ENCODE measurements at regions not wholly inside any gene's neighbourhood (a gene's known extent, or its start where the extent isn't known, plus 50 kb on each side); places are given as distances from the start of the nearest gene placed in this dataset.

DNA sequence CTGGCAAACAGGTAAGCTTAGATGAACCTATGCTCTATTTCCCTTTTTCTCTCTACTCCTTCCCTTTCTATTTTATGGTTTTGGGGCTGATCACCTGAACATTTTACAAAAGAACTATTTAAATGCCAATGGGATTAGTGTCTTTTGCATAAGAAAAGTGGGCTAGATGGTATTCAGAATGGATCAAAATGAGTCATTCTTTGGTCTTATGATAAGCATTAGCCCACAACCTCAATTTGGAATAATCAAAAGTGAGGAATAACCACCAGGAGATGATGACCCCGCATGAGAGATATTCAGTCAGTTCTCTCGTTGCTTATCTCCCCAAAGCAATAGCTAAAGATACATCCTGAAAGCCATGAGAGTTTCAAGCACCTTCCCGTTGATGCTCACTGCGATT is 399.0 kb upstream of the CADM1 start:
- no peaks in the 10 kb centered on the region for H3K36me3 ChIP-seq (ENCODE audit: control insufficient read depth, insufficient read depth, low read length)
- H3K4me1 ChIP-seq (ENCODE audit: control insufficient read depth, insufficient read depth, low read length): peaks cover 13% of the 10 kb centered on the region
- H3K9ac ChIP-seq (ENCODE audit: low read depth, low read length): no peak overlapping the region
- H3K27me3 ChIP-seq (ENCODE audit: control insufficient read depth, insufficient read depth, low read length): no peaks in the 10 kb centered on the region
- no peak overlapping the region for H3K4me3 ChIP-seq (ENCODE audit: low read depth, low read length)
- H3K9me3 ChIP-seq (ENCODE audit: control insufficient read depth, insufficient read depth, low read length): no peaks in the 10 kb centered on the region

DNA sequence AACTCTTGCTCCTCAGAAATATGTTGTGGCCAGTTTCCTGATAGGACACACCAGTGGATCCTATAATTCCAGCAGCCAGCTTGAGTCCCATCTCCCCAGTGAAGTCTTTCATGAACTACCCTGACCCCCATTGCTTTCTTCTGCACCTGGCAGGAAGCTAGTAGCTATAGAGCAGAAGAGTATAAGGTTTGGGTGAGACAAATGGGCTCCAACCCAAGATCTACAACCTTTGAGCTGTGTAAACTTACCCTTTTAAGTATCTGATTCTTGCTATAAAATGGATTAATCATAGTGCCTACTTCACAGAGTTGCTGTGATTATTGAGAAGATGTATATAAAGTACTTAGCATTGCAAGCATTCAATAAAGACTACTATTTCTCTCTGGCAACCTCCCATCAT is 396.9 kb upstream of the CADM1 start:
- Histone ChIP-seq H3K9me3 (ENCODE audit: control insufficient read depth, insufficient read depth, low read length) (no peaks in the 10 kb centered on the region), H3K27me3 (ENCODE audit: control insufficient read depth, insufficient read depth, low read length) (no peaks in the 10 kb centered on the region), H3K9ac (ENCODE audit: low read depth, low read length) (no peak overlapping the region), H3K36me3 (ENCODE audit: control insufficient read depth, insufficient read depth, low read length) (no peaks in the 10 kb centered on the region), H3K4me1 (ENCODE audit: control insufficient read depth, insufficient read depth, low read length) (peaks cover 13% of the 10 kb centered on the region), H3K4me3 (ENCODE audit: low read depth, low read length) (no peak overlapping the region)

DNA sequence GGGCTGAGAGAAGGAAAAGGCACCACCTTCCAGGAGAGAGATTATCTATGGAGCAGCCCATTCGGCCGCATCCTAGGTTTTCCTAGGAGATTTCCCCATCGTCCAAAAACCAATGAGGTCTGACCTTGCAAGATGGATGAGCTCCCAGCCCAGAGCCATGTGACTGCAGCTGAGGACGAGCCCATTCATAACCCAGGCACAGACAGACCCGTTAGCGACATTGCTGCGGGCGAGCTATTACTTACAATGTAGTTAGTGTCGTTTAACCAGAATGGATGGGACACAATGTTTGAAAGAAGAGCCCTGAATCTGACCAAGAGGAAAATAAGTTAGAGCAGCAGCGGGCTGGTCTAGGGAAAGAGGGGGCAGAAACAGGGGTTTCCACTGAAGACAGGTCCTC is 395.9 kb upstream of the CADM1 start:
- Histone ChIP-seq H3K36me3 (ENCODE audit: control insufficient read depth, insufficient read depth, low read length) (no peaks in the 10 kb centered on the region), H3K4me1 (ENCODE audit: control insufficient read depth, insufficient read depth, low read length) (peaks cover 13% of the 10 kb centered on the region), H3K27me3 (ENCODE audit: control insufficient read depth, insufficient read depth, low read length) (no peaks in the 10 kb centered on the region)

DNA sequence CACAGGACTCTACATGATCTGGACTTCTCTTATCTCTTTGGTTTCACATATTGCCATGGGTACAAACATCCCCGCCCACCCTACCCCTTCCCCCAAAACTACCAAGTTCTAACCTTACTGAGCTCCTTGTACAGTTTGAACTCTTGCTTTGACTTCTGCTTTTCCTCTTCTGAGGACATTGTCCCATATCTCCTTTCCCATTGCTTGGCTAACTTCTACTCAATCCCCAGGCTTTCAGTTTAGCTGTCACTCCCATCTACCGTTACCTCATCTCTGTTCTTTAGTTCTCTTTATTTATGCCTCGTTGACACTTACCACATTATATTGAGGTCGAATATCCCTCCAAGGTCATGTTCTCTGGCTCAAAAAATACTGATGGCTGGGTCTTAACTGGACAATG is 393.5 kb upstream of the CADM1 start:
- no peak overlapping the region for H3K9ac ChIP-seq (ENCODE audit: low read depth, low read length)
- H3K36me3 ChIP-seq (ENCODE audit: control insufficient read depth, insufficient read depth, low read length): no peaks in the 10 kb centered on the region
- no peaks in the 10 kb centered on the region for H3K4me1 ChIP-seq (ENCODE audit: control insufficient read depth, insufficient read depth, low read length)
- no peaks in the 10 kb centered on the region for H3K9me3 ChIP-seq (ENCODE audit: control insufficient read depth, insufficient read depth, low read length)
- H3K4me3 ChIP-seq (ENCODE audit: low read depth, low read length): no peak overlapping the region
- peaks cover 2% of the 10 kb centered on the region for H3K27me3 ChIP-seq (ENCODE audit: control insufficient read depth, insufficient read depth, low read length)

More for the DNA sequence above, 395.9 kb upstream of the CADM1 start:
- H3K9me3 ChIP-seq (ENCODE audit: control insufficient read depth, insufficient read depth, low read length): no peaks in the 10 kb centered on the region
- H3K9ac ChIP-seq (ENCODE audit: low read depth, low read length): no peak overlapping the region
- H3K4me3 ChIP-seq (ENCODE audit: low read depth, low read length): no peak overlapping the region

DNA sequence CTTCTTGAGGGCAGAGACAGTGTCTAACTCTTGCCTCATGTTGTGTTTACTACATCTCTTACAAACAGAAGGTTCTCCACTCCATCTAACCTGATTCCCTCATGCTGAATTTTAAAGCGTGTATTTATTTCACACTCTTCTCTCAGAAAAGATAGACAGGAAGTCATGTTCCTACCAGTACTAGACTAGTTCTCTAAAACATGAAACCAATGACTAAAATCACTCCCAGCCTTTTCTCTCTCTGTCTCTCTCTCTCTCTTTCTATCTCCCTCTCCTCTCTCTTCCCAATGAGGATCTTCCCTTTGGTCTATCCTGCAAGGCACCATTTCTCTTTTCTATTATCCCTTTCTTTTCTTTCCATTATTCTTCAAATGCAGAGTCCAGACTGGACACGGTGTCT is 391.9 kb upstream of the CADM1 start:
- no peaks in the 10 kb centered on the region for H3K36me3 ChIP-seq (ENCODE audit: control insufficient read depth, insufficient read depth, low read length)
- no peak overlapping the region for H3K9ac ChIP-seq (ENCODE audit: low read depth, low read length)
- H3K4me3 ChIP-seq (ENCODE audit: low read depth, low read length): no peak overlapping the region
- H3K27me3 ChIP-seq (ENCODE audit: control insufficient read depth, insufficient read depth, low read length): peaks cover 2% of the 10 kb centered on the region
- H3K9me3 ChIP-seq (ENCODE audit: control insufficient read depth, insufficient read depth, low read length): no peaks in the 10 kb centered on the region
- H3K4me1 ChIP-seq (ENCODE audit: control insufficient read depth, insufficient read depth, low read length): no peaks in the 10 kb centered on the region

DNA sequence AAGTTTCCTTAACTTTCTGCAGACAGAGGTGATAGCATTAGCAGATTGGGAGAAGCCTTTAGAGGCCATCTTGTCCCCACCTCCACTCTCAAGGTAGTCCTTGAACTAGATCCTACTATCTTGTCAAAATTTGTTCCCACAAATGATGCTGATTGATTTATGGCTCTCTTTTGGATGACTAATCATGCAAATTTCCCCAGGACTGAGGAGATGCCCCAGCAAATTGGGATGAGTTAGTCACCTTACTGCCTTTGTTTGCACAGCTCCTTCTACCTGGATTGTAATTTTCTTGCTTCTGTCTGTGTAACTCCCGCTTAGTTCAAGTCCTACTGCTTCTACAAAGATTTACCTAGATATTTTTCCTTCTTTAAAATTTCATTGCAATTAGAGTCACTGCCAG is 391.4 kb upstream of the CADM1 start:
- H3K9ac ChIP-seq (ENCODE audit: low read depth, low read length): no peak overlapping the region
- no peak overlapping the region for H3K4me3 ChIP-seq (ENCODE audit: low read depth, low read length)
- no peaks in the 10 kb centered on the region for H3K4me1 ChIP-seq (ENCODE audit: control insufficient read depth, insufficient read depth, low read length)
- no peaks in the 10 kb centered on the region for H3K36me3 ChIP-seq (ENCODE audit: control insufficient read depth, insufficient read depth, low read length)
- peaks cover 2% of the 10 kb centered on the region for H3K27me3 ChIP-seq (ENCODE audit: control insufficient read depth, insufficient read depth, low read length)
- no peaks in the 10 kb centered on the region for H3K9me3 ChIP-seq (ENCODE audit: control insufficient read depth, insufficient read depth, low read length)

DNA sequence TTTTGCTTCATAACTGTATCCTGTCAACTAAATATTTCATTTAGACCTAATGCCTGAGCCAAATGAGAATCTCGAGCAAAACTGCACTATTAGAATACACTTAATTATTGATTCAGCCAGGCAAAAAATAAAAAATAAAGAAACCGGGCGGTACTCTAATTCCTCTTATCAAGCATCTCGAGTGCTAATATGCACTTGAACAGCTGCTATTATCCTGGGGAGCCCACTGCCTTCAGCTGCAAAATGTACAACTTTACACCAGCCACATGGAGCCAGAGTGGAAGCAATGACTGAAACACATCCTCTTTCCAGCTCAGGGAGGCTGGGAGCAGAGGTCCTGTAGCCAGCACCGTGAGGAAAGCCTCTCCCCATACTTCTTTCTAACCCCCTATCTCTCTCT is 390.0 kb upstream of the CADM1 start:
- Histone ChIP-seq H3K4me3 (ENCODE audit: low read depth, low read length) (no peak overlapping the region), H3K27me3 (ENCODE audit: control insufficient read depth, insufficient read depth, low read length) (peaks cover 2% of the 10 kb centered on the region), H3K4me1 (ENCODE audit: control insufficient read depth, insufficient read depth, low read length) (no peaks in the 10 kb centered on the region), H3K36me3 (ENCODE audit: control insufficient read depth, insufficient read depth, low read length) (no peaks in the 10 kb centered on the region), H3K9ac (ENCODE audit: low read depth, low read length) (no peak overlapping the region), H3K9me3 (ENCODE audit: control insufficient read depth, insufficient read depth, low read length) (no peaks in the 10 kb centered on the region)

DNA sequence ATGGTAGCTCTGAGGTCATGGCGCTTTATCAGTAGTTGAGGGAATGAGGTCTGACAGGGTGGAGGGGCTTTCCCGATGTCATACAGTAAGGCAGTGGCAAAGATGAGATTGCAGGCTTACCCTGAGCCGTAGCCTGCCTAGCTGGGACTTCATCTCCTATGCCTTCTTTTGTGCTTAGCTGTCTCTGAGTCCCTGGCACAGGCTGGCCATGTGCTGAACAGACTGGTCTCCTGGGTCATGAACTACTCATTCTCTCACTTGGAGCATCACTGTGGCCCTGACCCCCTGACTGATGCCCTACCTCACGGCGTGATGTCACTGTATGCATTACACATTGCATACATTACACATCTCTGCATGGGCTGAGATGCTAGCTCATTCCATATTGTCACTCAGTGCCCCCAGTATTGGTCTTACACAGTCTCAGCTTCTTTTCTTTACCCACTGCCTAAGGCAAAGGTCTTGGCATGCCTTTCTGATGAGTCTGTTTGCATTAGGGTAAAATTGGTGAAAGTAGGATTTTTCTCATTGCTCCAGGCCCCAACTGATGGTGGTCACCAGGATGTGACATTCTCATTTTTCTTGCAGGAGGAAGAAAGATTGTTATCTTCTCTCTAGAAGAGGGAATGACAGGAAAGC is 389.4 kb upstream of the CADM1 start:
- no peak overlapping the region for H3K4me3 ChIP-seq (ENCODE audit: low read depth, low read length)

DNA sequence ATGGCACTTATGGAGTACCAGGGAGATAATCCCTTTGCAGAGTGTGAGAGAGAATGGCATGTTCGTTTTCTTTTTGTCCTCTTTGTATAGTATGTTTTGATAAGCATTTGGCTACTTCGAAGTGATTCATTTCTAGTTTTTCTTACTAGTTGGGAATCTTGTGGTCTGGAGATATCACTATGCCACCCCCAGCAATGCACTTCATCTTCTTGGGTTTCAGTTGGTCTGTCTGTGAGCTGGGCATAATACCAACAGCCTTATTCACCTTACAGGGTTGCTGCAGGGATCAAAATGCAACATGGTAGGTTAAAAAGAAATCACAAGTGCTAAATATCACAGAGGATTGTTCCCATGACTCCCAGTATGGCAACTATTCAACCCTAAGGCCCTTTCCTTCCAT is 387.8 kb upstream of the CADM1 start:
- no peaks in the 10 kb centered on the region for H3K4me1 ChIP-seq (ENCODE audit: control insufficient read depth, insufficient read depth, low read length)
- peaks cover 2% of the 10 kb centered on the region for H3K27me3 ChIP-seq (ENCODE audit: control insufficient read depth, insufficient read depth, low read length)
- no peaks in the 10 kb centered on the region for H3K36me3 ChIP-seq (ENCODE audit: control insufficient read depth, insufficient read depth, low read length)
- H3K4me3 ChIP-seq (ENCODE audit: low read depth, low read length): no peak overlapping the region
- no peak overlapping the region for H3K9ac ChIP-seq (ENCODE audit: low read depth, low read length)
- no peaks in the 10 kb centered on the region for H3K9me3 ChIP-seq (ENCODE audit: control insufficient read depth, insufficient read depth, low read length)

More for the DNA sequence above, 389.4 kb upstream of the CADM1 start:
- Histone ChIP-seq H3K36me3 (ENCODE audit: control insufficient read depth, insufficient read depth, low read length) (no peaks in the 10 kb centered on the region), H3K27me3 (ENCODE audit: control insufficient read depth, insufficient read depth, low read length) (peaks cover 2% of the 10 kb centered on the region), H3K9ac (ENCODE audit: low read depth, low read length) (no peak overlapping the region), H3K4me1 (ENCODE audit: control insufficient read depth, insufficient read depth, low read length) (no peaks in the 10 kb centered on the region), H3K9me3 (ENCODE audit: control insufficient read depth, insufficient read depth, low read length) (no peaks in the 10 kb centered on the region)

DNA sequence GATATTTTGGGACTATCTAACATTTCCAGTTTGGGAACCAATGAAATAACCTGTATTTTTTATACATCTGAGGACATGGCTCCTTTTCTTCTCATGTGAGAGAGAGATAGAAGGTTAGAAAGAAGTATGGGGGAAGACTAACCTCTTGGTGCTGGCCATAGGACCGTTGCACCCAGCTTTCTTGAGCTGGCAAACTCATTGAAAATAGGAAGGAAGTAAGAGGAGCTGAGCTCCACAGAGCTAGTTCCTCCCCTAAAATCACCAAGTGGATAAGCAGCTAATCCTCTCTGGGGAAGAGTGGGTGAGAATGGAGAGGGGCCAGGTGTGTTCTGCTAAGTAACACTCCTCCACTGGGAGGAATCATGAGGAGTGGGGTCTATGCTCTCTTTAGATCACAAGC is 387.4 kb upstream of the CADM1 start:
- Histone ChIP-seq H3K9me3 (ENCODE audit: control insufficient read depth, insufficient read depth, low read length) (no peaks in the 10 kb centered on the region), H3K36me3 (ENCODE audit: control insufficient read depth, insufficient read depth, low read length) (no peaks in the 10 kb centered on the region), H3K4me1 (ENCODE audit: control insufficient read depth, insufficient read depth, low read length) (no peaks in the 10 kb centered on the region), H3K4me3 (ENCODE audit: low read depth, low read length) (no peak overlapping the region), H3K9ac (ENCODE audit: low read depth, low read length) (no peak overlapping the region), H3K27me3 (ENCODE audit: control insufficient read depth, insufficient read depth, low read length) (peaks cover 2% of the 10 kb centered on the region)

DNA sequence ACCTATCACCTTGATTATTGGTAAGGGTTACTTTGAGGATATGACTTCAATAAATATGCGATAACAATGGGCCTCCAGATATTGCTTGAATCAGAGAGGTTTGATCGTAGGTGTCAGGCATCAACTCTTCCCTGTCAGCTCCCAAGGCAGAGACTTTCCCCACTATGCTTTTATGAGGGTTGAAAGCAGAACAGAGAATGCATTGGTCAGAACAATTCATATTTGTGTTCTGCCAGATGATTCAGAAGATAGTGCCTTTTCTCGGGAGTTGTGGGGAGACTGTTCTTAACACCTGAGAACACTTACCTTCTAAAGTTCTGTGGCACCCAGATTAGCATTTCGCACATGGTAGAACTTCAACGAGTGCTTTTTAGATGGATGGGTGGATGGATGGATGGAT is 386.3 kb upstream of the CADM1 start:
- H3K9me3 ChIP-seq (ENCODE audit: control insufficient read depth, insufficient read depth, low read length): no peaks in the 10 kb centered on the region
- H3K4me1 ChIP-seq (ENCODE audit: control insufficient read depth, insufficient read depth, low read length): no peaks in the 10 kb centered on the region
- H3K4me3 ChIP-seq (ENCODE audit: low read depth, low read length): no peak overlapping the region

DNA sequence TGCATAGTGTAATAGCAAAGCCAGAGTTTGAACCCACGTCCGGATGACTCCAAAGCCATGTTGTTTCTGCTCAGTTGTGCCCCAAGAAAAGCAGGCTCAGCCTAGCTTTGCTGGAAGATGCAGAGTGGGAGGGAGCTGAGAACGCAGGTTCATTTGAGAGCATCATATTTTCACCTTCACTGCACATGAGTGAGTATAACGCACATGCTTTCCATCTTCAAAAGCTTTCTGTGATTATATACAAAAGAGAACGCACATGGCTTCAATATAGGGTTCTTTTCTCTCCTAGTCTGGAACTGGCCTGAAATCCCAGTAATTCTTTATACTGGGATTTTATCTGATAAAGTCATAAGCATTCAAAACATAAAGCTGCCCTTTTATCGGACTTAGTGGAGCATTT is 385.5 kb upstream of the CADM1 start:
- H3K4me3 ChIP-seq (ENCODE audit: low read depth, low read length): no peak overlapping the region

More for the DNA sequence above, 386.3 kb upstream of the CADM1 start:
- H3K36me3 ChIP-seq (ENCODE audit: control insufficient read depth, insufficient read depth, low read length): no peaks in the 10 kb centered on the region
- no peak overlapping the region for H3K9ac ChIP-seq (ENCODE audit: low read depth, low read length)
- H3K27me3 ChIP-seq (ENCODE audit: control insufficient read depth, insufficient read depth, low read length): peaks cover 6% of the 10 kb centered on the region

More for the DNA sequence above, 385.5 kb upstream of the CADM1 start:
- H3K9me3 ChIP-seq (ENCODE audit: control insufficient read depth, insufficient read depth, low read length): no peaks in the 10 kb centered on the region
- no peak overlapping the region for H3K9ac ChIP-seq (ENCODE audit: low read depth, low read length)
- peaks cover 6% of the 10 kb centered on the region for H3K27me3 ChIP-seq (ENCODE audit: control insufficient read depth, insufficient read depth, low read length)
- H3K36me3 ChIP-seq (ENCODE audit: control insufficient read depth, insufficient read depth, low read length): no peaks in the 10 kb centered on the region
- H3K4me1 ChIP-seq (ENCODE audit: control insufficient read depth, insufficient read depth, low read length): peaks cover 4% of the 10 kb centered on the region
